GM03348 (cell line): ENCODE measurements at regions not wholly inside any gene's neighbourhood (a gene's known extent, or its start where the extent isn't known, plus 50 kb on each side); places are given as distances from the start of the nearest gene placed in this dataset.
A peak's percentile ranks its signal among the peaks of the same experiment; 100 is the strongest.

Source experiments
- DNase-seq: peaks from one replicate; pipeline ENCODE4 v3.0.0; 2012; ENCODE audit warnings: low spot score

DNA sequence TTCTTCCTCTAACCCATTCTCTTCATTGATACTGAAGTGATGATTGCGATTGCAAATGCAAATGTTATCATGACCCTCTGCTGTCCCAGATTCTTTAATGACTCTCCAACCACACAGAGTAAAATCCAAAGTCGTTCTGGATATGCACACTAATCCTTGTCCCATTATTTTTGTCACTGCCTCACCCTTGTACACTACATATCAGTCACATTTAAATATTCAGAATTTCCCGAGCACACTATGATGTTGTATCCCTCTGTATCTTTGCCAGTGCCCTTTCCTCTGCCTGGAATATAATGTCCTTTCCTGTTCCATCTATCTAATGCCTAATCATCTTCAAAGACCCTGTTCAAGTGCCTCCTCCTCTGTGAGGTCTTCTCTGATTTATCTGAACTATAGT is 55.4 kb upstream of the MMP13 start:
- no peak for DNase-seq

DNA sequence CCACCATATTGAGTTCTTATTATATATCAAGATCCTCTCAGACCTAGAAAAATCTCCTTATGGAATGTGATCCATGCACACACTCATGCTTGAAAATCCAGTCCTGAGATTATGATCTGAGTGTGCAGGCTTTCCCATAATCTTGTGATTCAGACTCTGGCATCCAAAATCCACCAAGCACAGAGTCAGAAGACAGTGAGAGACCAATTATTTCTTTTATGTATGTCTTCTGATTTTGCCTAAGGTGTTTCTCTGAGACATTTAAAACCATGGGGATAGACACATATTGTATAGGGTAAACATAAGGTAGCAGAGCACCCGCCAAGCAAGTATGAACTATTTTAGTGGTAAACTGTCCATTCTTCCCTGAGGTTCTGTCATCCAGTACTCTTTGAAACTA is 52.0 kb upstream of the MMP13 start:
- peak; percentile 46 for DNase-seq
